ENCODE measurements at regions not wholly inside any gene's neighbourhood (a gene's known extent, or its start where the extent isn't known, plus 50 kb on each side); places are given as distances from the start of the nearest gene placed in this dataset.

- no peak for DNase-seq
Measured at GRCh38 chr1:234535763-234536515, 57.0 kb upstream of the TARBP1 start.

DNA sequence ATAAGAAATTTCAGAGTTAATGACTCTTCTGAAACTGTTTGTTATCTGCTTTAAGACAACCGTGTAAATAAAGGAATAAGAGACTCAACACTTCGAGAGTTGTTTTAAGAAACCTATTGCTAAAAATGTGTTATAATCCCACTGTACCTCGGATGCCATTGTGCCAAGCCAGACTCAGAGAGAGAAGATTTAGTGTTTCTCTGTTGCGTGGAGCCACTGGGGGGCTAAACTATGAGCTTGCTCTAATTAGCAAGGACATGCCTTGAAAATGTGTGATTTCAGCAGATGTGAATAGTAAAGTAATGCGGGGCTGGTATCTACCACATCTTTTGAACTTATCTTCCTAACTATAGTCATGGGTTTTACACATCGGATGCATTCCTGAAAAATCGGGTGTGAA lies 56.2 kb upstream of the TARBP1 start:
- no peak for DNase-seq

DNA sequence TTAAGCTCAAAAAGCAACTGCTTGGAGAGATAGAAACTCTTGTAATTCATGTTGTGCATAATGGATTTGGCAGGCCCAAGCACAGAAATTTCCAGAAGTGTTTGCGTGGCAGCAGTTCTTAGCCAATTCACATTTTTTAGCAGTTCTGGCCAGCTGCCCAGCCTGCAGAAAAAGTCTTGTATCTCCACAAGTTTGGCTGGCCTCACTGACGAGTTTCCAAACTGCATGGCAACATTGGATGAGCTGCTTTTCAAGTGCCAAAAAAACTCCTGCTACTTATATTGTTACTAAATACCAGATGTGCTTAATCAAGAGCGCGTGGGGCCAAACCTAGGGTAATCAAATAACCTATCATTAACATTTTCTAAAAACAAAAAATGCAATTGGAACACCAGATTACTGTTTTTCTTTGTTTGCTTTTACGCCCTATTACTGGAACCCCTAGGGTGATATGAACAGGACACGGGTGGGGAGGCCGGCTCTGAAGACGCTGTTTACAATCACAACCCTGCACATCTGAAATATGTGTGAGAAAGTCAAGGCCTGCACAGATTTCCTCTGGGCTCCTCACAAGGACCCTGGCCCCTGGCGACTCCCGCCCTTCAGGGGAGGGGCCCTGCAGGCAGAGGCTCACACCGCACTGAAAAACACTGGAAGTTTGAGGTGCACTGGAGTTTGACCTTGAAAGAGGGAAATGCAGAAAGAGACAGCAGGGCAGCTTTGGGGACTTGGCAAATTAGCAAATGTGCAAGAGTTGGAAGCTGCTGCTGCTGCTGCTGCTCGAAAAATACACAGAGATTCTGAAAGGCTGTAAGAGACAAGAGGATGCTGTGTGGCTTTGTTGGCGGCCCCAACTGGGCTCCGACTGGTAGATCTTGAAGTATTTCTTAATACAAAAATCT lies 55.2 kb upstream of the TARBP1 start:
- DNase-seq = no peak

- DNase-seq = no peak
Measured at GRCh38 chr1:234533034-234533891, 54.3 kb upstream of the TARBP1 start.

GRCh38 chr1:234532503-234532922 lies 53.5 kb upstream of the TARBP1 start:
- DNase-seq = no peak

GRCh38 chr1:234531151-234531635 lies 52.2 kb upstream of the TARBP1 start:
- no peak for DNase-seq

- no peak for DNase-seq
Measured at GRCh38 chr1:234530672-234531071, 51.7 kb upstream of the TARBP1 start.

- no peak for DNase-seq
Measured at GRCh38 chr1:234529950-234530237, 50.9 kb upstream of the TARBP1 start.

DNA sequence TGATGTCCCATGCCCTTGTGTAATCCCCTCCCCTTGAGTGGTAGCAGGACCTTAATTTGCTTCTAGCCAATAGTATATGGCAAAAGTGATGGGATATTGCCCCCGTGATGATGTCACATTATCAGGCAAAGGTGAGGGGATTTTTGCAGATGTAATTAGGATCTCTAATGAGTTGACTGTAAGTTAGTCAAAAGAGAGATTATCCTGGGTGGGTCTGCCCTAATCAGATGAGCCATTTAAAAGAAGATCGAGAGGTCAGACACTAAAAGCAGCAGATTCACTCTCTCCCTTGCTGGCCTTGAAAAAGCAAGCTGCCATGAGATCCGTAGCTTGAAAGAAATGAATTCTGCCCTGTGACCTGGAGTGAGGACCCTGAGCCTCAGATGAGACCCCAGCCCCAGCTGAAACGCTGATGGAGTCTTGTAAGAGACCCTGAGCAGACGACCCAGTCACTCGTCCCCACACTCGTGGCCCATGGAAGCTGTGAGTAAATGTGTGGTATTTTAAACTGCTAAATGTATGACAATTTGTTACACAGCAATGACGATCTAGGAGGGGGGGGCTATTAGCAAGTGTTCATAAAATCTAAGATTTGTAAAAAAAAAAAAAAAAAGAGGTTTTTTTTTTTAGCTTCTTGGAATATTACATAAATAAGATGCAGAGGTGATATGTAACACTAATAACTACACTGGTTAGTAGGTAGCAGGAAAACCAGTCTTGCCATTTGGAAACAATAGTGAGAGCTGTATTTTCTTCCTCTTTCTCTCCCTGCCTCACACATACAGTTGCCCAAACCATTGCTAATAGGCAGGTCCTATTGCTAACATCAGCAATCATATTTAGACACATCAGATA lies 50.3 kb upstream of the TARBP1 start:
- DNase-seq = no peak
